Fibroblast of lung (primary cell): ENCODE measurements at regions not wholly inside any gene's neighbourhood (a gene's known extent, or its start where the extent isn't known, plus 50 kb on each side); places are given as distances from the start of the nearest gene placed in this dataset.

Experiments used
- DNase-seq, 2 donors: peaks; one replicate each; pipeline versions ENCODE4 v3.0.0 to v3.0.0-alpha.2; 2010; ENCODE audit warnings: low read depth in 2 of 2
- H2AFZ ChIP-seq: 2 replicates; pipeline ENCODE4 v1.5.1; 2012; ENCODE audit warnings: low read length, control low read depth, inconsistent platforms
- H3K27ac ChIP-seq: 2 replicates; pipeline ENCODE4 v1.5.1; 2011; ENCODE audit warnings: low read length, control low read depth; ENCODE audit not compliant: insufficient read depth
- H3K27me3 ChIP-seq: 2 replicates; pipeline ENCODE4 v1.5.1; 2011; ENCODE audit warnings: mild to moderate bottlenecking, low read length; ENCODE audit not compliant: control insufficient read depth, insufficient read depth
- H3K36me3 ChIP-seq: 2 replicates; pipeline ENCODE4 v1.5.1; 2011; ENCODE audit warnings: low read length; ENCODE audit not compliant: control insufficient read depth, insufficient read depth
- H3K4me1 ChIP-seq: 2 replicates; pipeline ENCODE4 v1.5.1; 2011; ENCODE audit warnings: low read length; ENCODE audit not compliant: control insufficient read depth, insufficient read depth; ENCODE audit errors: extremely low read depth
- H3K4me2 ChIP-seq: 2 replicates; pipeline ENCODE4 v1.5.1; 2011; ENCODE audit warnings: low read length, control low read depth; ENCODE audit not compliant: insufficient read depth; ENCODE audit errors: extremely low read depth
- H3K4me3 ChIP-seq, 4 experiments: fragments of 200-600 bp in 1 of 4; sonication (generic) in 1 of 4; replicated peaks in 1 of 4; 2 replicates each; pipeline ENCODE4 v1.5.1; 2011 to 2016; ENCODE audit warnings: low read length in 4 of 4, low read depth in 3 of 4, mild to moderate bottlenecking in 3 of 4, control low read depth in 2 of 4, inconsistent platforms in 1 of 4, mixed read lengths in 1 of 4; ENCODE audit not compliant: insufficient read depth in 1 of 4; ENCODE audit errors: control extremely low read depth in 1 of 4
- H3K79me2 ChIP-seq: 2 replicates; pipeline ENCODE4 v1.5.1; 2012; ENCODE audit warnings: mild to moderate bottlenecking, low read length, inconsistent platforms; ENCODE audit not compliant: control insufficient read depth, insufficient read depth
- H3K9ac ChIP-seq: 2 replicates; pipeline ENCODE4 v1.5.1; 2011; ENCODE audit warnings: mild to moderate bottlenecking, low read length, control low read depth; ENCODE audit not compliant: insufficient read depth
- H3K9me3 ChIP-seq: 2 replicates; pipeline ENCODE4 v1.5.1; 2012; ENCODE audit warnings: low read depth, low read length; ENCODE audit not compliant: control insufficient read depth, insufficient read depth
- H4K20me1 ChIP-seq: 2 replicates; pipeline ENCODE4 v1.5.1; 2011; ENCODE audit warnings: low read length; ENCODE audit not compliant: control insufficient read depth, insufficient read depth; ENCODE audit errors: extremely low read depth
- EZH2 ChIP-seq: IDR thresholded peaks from 2 replicates; pipeline ENCODE4 v1.5.1; 2012; ENCODE audit warnings: low read length, control low read depth, mild to moderate bottlenecking; ENCODE audit errors: missing control alignments
- TF ChIP-seq, protein P1 (sequence below), 2 donors: IDR thresholded peaks in 1 of 2; conservative IDR thresholded peaks in 1 of 2; 1 replicate in 1 of 2; 2 replicates in 1 of 2; pipeline ENCODE4 v1.5.1; 2011 to 2012; ENCODE audit warnings: low read length in 2 of 2, control low read depth in 1 of 2, inconsistent platforms in 1 of 2, low read depth in 1 of 2, mild to moderate bottlenecking in 1 of 2

DNA sequence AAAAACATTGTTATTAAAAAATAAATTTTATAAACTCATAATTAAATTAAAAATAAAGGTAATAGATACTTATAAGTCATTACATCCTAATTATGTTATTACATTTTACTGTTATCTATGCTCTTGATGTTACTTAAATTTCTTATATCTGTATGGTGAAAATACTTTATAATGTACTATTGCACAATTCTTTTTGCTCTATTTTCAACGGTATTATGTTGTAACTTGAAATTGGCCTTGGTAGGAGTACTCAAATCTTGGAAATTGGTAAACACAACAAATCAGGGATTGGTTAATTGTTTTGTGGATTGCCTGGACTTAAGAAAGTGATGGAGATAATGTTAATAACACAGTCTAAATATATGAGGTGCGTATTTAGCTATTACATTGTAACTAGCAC is 273.3 kb downstream of the MDFIC start:
- H3K4me1 ChIP-seq = no peaks in the 10 kb centered on the region
- no peaks in the 10 kb centered on the region for H3K36me3 ChIP-seq
- H4K20me1 ChIP-seq = no peaks in the 10 kb centered on the region
- H3K27me3 ChIP-seq = no peaks in the 10 kb centered on the region
- H3K9ac ChIP-seq = no peak overlapping the region
- H3K4me2 ChIP-seq = no peak overlapping the region
- DNase-seq = no peak
- no peaks in the 10 kb centered on the region for H3K9me3 ChIP-seq
- H2AFZ ChIP-seq = no peak overlapping the region
- no peaks in the 10 kb centered on the region for H3K79me2 ChIP-seq
- H3K4me3 ChIP-seq = no peak overlapping the region
- H3K27ac ChIP-seq = no peak overlapping the region
- TF ChIP-seq EZH2 = no peak
- TF ChIP-seq, protein P1, sequence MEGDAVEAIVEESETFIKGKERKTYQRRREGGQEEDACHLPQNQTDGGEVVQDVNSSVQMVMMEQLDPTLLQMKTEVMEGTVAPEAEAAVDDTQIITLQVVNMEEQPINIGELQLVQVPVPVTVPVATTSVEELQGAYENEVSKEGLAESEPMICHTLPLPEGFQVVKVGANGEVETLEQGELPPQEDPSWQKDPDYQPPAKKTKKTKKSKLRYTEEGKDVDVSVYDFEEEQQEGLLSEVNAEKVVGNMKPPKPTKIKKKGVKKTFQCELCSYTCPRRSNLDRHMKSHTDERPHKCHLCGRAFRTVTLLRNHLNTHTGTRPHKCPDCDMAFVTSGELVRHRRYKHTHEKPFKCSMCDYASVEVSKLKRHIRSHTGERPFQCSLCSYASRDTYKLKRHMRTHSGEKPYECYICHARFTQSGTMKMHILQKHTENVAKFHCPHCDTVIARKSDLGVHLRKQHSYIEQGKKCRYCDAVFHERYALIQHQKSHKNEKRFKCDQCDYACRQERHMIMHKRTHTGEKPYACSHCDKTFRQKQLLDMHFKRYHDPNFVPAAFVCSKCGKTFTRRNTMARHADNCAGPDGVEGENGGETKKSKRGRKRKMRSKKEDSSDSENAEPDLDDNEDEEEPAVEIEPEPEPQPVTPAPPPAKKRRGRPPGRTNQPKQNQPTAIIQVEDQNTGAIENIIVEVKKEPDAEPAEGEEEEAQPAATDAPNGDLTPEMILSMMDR (conservative IDR thresholded peaks at IDR 0.05 in 1 of 2, IDR thresholded peaks at IDR 0.05 in 1 of 2; ENCODE audit: low read depth in 1 of 2, low read length in 2 of 2) = no peak

DNA sequence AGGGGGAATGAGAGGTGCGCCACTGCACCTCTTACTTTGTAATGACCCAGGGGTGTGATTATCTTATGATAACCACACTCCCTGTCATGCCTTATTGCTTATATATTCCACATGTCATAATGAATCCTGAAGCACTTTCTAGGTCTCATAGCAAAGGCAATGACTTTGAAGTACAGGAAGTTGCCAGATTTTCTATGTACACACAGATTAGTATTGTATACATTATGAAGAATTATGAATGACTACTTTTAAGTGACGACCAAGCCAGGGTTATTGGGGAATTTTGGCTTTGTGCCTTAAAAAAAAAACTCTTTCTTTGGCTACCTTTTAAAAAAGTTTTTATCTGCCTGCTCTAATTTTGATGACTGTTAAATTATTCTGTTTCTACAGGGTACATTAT is 269.6 kb downstream of the MDFIC start:
- no peaks in the 10 kb centered on the region for H3K4me1 ChIP-seq
- H3K4me3 ChIP-seq = no peak overlapping the region
- no peaks in the 10 kb centered on the region for H3K36me3 ChIP-seq
- no peaks in the 10 kb centered on the region for H4K20me1 ChIP-seq
- no peak overlapping the region for H3K9ac ChIP-seq
- TF ChIP-seq EZH2 = no peak
- TF ChIP-seq, protein P1 (conservative IDR thresholded peaks at IDR 0.05 in 1 of 2, IDR thresholded peaks at IDR 0.05 in 1 of 2; ENCODE audit: low read depth in 1 of 2, low read length in 2 of 2) = no peak
- no peak overlapping the region for H2AFZ ChIP-seq
- no peaks in the 10 kb centered on the region for H3K9me3 ChIP-seq
- H3K27ac ChIP-seq = no peak overlapping the region
- no peaks in the 10 kb centered on the region for H3K27me3 ChIP-seq
- DNase-seq = peak in 1 of 2 donors; percentile 38
- H3K79me2 ChIP-seq = no peaks in the 10 kb centered on the region
- H3K4me2 ChIP-seq = no peak overlapping the region

DNA sequence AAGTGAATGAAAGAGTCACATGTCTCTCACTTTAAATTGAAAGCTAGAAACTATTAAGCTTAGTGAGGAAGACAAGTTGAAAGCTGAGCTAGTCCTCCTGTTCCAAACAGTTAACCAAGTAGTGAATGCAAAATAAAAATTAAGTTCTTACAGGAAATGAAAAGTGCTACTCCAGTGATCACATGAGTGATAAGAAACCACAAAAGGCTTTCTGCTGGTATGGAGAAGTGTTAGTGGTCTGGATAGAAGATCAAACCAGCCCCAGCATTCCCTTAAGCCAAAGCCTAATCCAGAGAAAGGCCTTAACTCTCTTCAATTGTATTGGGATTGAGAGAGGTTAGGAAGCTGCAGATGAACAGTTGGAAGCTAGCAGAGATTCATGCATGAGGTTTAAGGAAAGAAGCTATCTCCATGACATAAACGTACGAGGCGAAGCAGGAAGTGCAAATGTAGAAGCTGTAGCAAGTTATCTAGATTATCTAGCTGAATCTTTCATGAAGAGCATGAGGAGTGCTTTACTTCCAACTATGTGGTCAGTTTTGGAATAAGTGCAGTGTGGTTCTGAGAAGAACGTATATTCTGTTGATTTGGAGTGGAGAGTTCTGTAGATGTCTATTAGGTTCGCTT is 261.6 kb downstream of the MDFIC start:
- H2AFZ ChIP-seq = peak overlapping the region; percentile 39
- no peaks in the 10 kb centered on the region for H3K9me3 ChIP-seq
- H3K9ac ChIP-seq = no peak overlapping the region
- H3K4me3 ChIP-seq = no peak overlapping the region
- no peaks in the 10 kb centered on the region for H4K20me1 ChIP-seq
- H3K79me2 ChIP-seq = no peaks in the 10 kb centered on the region
- DNase-seq = peak in 1 of 2 donors; percentile 74
- H3K4me1 ChIP-seq = no peaks in the 10 kb centered on the region
- no peak overlapping the region for H3K27ac ChIP-seq
- no peak for TF ChIP-seq EZH2
- H3K36me3 ChIP-seq = no peaks in the 10 kb centered on the region
- no peak overlapping the region for H3K4me2 ChIP-seq
- no peaks in the 10 kb centered on the region for H3K27me3 ChIP-seq
